ENCODE measurements at regions not wholly inside any gene's neighbourhood (a gene's known extent, or its start where the extent isn't known, plus 50 kb on each side); places are given as distances from the start of the nearest gene placed in this dataset.

GRCh38 chr2:7450833-7451190 lies 533.6 kb downstream of the RNF144A start:
- Mint-ChIP-seq H3K36me3 (no peaks in the 10 kb centered on the region), H3K27me3 (ENCODE audit: low read depth in 3 of 3) (peaks cover 0 to 2% (median 0%) of the 10 kb centered on the region in 3 donors), H3K9me3 (no peaks in the 10 kb centered on the region), H3K4me1 (peaks cover 2% of the 10 kb centered on the region), H3K4me3 (no peak overlapping the region), H3K27ac (no peak overlapping the region)
- H3K27ac ChIP-seq (ENCODE audit: low read depth in 1 of 2, low read length in 2 of 2): no peak overlapping the region
- H3K27me3 ChIP-seq (ENCODE audit: control insufficient read depth in 2 of 2, insufficient read depth in 2 of 2, low read length in 2 of 2): no peaks in the 10 kb centered on the region
- no peak overlapping the region for H3K9ac ChIP-seq (ENCODE audit: insufficient read depth, low read length, poor library complexity, severe bottlenecking)
- intact Hi-C loops (cut with micrococcal nuclease): no loop called here
- no peaks in the 10 kb centered on the region for H3K4me1 ChIP-seq (ENCODE audit: control insufficient read depth in 1 of 2, insufficient read depth in 2 of 2, low read length in 2 of 2)
- no peaks in the 10 kb centered on the region for H3K9me3 ChIP-seq (replicated peaks in 1 of 2; ENCODE audit: control insufficient read depth in 1 of 2, insufficient read depth in 1 of 2, low read length in 2 of 2)
- no peaks in the 10 kb centered on the region for H3K79me2 ChIP-seq (ENCODE audit: insufficient read depth, low read length)
- TF ChIP-seq, protein P1, sequence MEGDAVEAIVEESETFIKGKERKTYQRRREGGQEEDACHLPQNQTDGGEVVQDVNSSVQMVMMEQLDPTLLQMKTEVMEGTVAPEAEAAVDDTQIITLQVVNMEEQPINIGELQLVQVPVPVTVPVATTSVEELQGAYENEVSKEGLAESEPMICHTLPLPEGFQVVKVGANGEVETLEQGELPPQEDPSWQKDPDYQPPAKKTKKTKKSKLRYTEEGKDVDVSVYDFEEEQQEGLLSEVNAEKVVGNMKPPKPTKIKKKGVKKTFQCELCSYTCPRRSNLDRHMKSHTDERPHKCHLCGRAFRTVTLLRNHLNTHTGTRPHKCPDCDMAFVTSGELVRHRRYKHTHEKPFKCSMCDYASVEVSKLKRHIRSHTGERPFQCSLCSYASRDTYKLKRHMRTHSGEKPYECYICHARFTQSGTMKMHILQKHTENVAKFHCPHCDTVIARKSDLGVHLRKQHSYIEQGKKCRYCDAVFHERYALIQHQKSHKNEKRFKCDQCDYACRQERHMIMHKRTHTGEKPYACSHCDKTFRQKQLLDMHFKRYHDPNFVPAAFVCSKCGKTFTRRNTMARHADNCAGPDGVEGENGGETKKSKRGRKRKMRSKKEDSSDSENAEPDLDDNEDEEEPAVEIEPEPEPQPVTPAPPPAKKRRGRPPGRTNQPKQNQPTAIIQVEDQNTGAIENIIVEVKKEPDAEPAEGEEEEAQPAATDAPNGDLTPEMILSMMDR (IDR thresholded peaks at IDR 0.05): no peak
- 100% methylated on average over 2 of the region's 7 CpGs for WGBS (ENCODE audit: insufficient coverage)
- no peaks in the 10 kb centered on the region for H4K20me1 ChIP-seq (ENCODE audit: insufficient read depth, low read length)
- no peak overlapping the region for H3K4me2 ChIP-seq (replicated peaks; ENCODE audit: extremely low read depth, low read length, poor library complexity, severe bottlenecking)
- H3K36me3 ChIP-seq (replicated peaks in 1 of 2; ENCODE audit: control insufficient read depth in 1 of 2, insufficient read depth in 2 of 2, low read length in 2 of 2): no peaks in the 10 kb centered on the region
- DNase-seq: no peak
- no peak overlapping the region for H2AFZ ChIP-seq (ENCODE audit: insufficient read depth, low read depth, low read length, poor library complexity, severe bottlenecking)
- no peak overlapping the region for H3K4me3 ChIP-seq (replicated peaks in 1 of 3; ENCODE audit: low read depth in 2 of 3, low read length in 3 of 3)

DNA sequence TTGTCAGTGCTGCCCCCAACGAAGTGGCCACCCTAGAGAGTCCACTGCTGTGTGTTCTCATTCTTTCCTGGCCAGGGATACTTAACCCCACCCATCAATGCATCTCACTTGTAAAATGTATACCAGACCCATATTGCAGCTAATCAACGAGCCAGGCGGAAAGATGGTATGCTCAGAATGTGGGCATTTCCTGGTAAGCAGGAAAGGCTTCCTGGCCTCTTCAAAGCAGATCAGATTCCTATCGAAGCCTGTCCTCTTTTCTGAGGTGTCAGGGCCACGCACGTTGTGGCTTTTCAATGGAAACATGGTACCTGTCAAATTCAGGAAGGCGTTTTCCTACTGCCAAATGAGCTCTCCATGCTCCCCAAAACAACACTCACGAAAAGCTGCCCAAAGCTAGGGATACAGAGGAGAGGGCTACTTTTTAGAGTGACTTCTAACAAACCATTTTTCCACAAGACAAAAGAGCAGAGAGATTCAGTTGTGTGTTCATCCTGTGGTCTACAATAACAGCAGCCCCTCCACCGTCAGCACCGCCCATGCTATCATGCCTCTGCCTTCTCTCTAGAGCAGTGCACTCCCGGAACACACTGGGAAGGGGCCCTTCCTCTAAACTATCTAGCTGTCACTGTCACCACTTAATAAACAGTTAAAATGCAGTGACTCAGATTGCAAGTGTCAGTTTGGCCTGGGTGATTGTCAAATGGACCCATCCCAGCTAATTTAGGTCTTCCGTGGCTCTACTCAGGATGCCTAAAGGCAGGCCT lies 535.1 kb downstream of the RNF144A start:
- Histone ChIP-seq H3K36me3 (replicated peaks in 1 of 2; ENCODE audit: control insufficient read depth in 1 of 2, insufficient read depth in 2 of 2, low read length in 2 of 2) (no peaks in the 10 kb centered on the region), H3K4me2 (replicated peaks; ENCODE audit: extremely low read depth, low read length, poor library complexity, severe bottlenecking) (no peak overlapping the region), H3K27me3 (ENCODE audit: control insufficient read depth in 2 of 2, insufficient read depth in 2 of 2, low read length in 2 of 2) (no peaks in the 10 kb centered on the region), H3K9me3 (replicated peaks in 1 of 2; ENCODE audit: control insufficient read depth in 1 of 2, insufficient read depth in 1 of 2, low read length in 2 of 2) (no peaks in the 10 kb centered on the region), H3K4me3 (replicated peaks in 1 of 3; ENCODE audit: low read depth in 2 of 3, low read length in 3 of 3) (no peak overlapping the region), H2AFZ (ENCODE audit: insufficient read depth, low read depth, low read length, poor library complexity, severe bottlenecking) (no peak overlapping the region), H4K20me1 (ENCODE audit: insufficient read depth, low read length) (no peaks in the 10 kb centered on the region), H3K79me2 (ENCODE audit: insufficient read depth, low read length) (no peaks in the 10 kb centered on the region), H3K4me1 (ENCODE audit: control insufficient read depth in 1 of 2, insufficient read depth in 2 of 2, low read length in 2 of 2) (no peaks in the 10 kb centered on the region), H3K27ac (ENCODE audit: low read depth in 1 of 2, low read length in 2 of 2) (no peak overlapping the region), H3K9ac (ENCODE audit: insufficient read depth, low read length, poor library complexity, severe bottlenecking) (no peak overlapping the region)
- Mint-ChIP-seq H3K27me3 (ENCODE audit: low read depth in 3 of 3) (no peaks in the 10 kb centered on the region), H3K4me1 (peaks cover 2% of the 10 kb centered on the region), H3K36me3 (no peaks in the 10 kb centered on the region), H3K27ac (no peak overlapping the region), H3K4me3 (no peak overlapping the region), H3K9me3 (no peaks in the 10 kb centered on the region)
- intact Hi-C loops (cut with micrococcal nuclease): no loop called here
- DNase-seq: no peak
- WGBS (ENCODE audit: insufficient coverage): 94% methylated on average over 6 of the region's 12 CpGs
- TF ChIP-seq, protein P1 (IDR thresholded peaks at IDR 0.05): no peak

Data from CD14-positive monocyte (primary cell).